B cell (primary cell): ENCODE measurements at regions not wholly inside any gene's neighbourhood (a gene's known extent, or its start where the extent isn't known, plus 50 kb on each side); places are given as distances from the start of the nearest gene placed in this dataset.

ENCODE experiments used
- ATAC-seq: fragments of 200-7000 bp; cut with Tn5 transposase; one replicate; pipeline ENCODE4 v1.10.0; 2021; ENCODE audit warnings: low read depth, mild to moderate bottlenecking, moderate number of reproducible peaks, moderate library complexity
- CTCF ChIA-PET: fragments of 350-600 bp; sonication (Branson Sonifier 250); formaldehyde crosslinking; loops from one replicate; lab custom pipeline; 2021; ENCODE audit warnings: antibody characterized with exemption, inconsistent platforms; lab: Charles Lee
- POLR2A ChIA-PET: fragments of 350-600 bp; sonication (Branson Sonifier 250); formaldehyde crosslinking; loops from one replicate; lab custom pipeline; 2021; ENCODE audit warnings: antibody characterized with exemption; lab: Charles Lee
- DNase-seq: peaks from one replicate; pipeline ENCODE4 v3.0.0; 2013
- H2AFZ ChIP-seq: 2 replicates; pipeline ENCODE4 v1.6.1; 2012; ENCODE audit warnings: mild to moderate bottlenecking, low read depth, low read length; ENCODE audit not compliant: insufficient read depth, poor library complexity, severe bottlenecking
- H3K27ac ChIP-seq, 2 donors: 1 replicate in 1 of 2; 2 replicates in 1 of 2; pipeline ENCODE4 v1.5.1; 2012 to 2013; ENCODE audit warnings: low read length in 2 of 2, mild to moderate bottlenecking in 2 of 2, moderate library complexity in 1 of 2
- H3K27me3 ChIP-seq, 4 experiments: fragments of 200-600 bp in 1 of 4; sonication (generic) in 1 of 4; replicated peaks in 1 of 4; 1 replicate in 2 of 4; 2 replicates in 2 of 4; pipeline versions ENCODE4 v1.6.1 to v1.7.0; 2013 to 2016; ENCODE audit warnings: low read length in 3 of 4, mild to moderate bottlenecking in 2 of 4, mixed read lengths in 1 of 4, moderate library complexity in 1 of 4; ENCODE audit not compliant: insufficient read depth in 4 of 4, control insufficient read depth in 3 of 4; ENCODE audit errors: control extremely low read depth in 1 of 4
- H3K36me3 ChIP-seq, 2 experiments: replicated peaks in 1 of 2; 1 replicate in 1 of 2; 2 replicates in 1 of 2; pipeline versions ENCODE4 v1.6.1 to v1.7.1; 2013; ENCODE audit warnings: low read length in 1 of 2; ENCODE audit not compliant: insufficient read depth in 2 of 2, control insufficient read depth in 1 of 2; ENCODE audit errors: control extremely low read depth in 1 of 2, extremely low read depth in 1 of 2
- H3K4me1 ChIP-seq, 2 donors: fragments of 200-600 bp in 1 of 2; sonication (generic) in 1 of 2; 1 replicate in 1 of 2; 2 replicates in 1 of 2; pipeline versions ENCODE4 v1.5.1 to v1.6.1; 2013 to 2017; ENCODE audit warnings: low read length in 2 of 2; ENCODE audit not compliant: control insufficient read depth in 2 of 2, insufficient read depth in 2 of 2
- H3K4me2 ChIP-seq: replicated peaks from 2 replicates; pipeline ENCODE3; 2012; ENCODE audit warnings: mild to moderate bottlenecking, low read depth, low read length; ENCODE audit not compliant: poor library complexity, severe bottlenecking
- H3K4me3 ChIP-seq, 5 experiments: fragments of 200-600 bp in 1 of 5; sonication (generic) in 1 of 5; 1 replicate in 3 of 5; 2 replicates in 2 of 5; pipeline versions ENCODE4 v1.5.1 to v1.7.0; 2011 to 2016; ENCODE audit warnings: low read length in 4 of 5, mild to moderate bottlenecking in 4 of 5, low read depth in 2 of 5, control low read depth in 1 of 5, moderate library complexity in 1 of 5; ENCODE audit not compliant: insufficient read depth in 1 of 5; ENCODE audit errors: control extremely low read depth in 1 of 5, extremely low read depth in 1 of 5
- H3K79me2 ChIP-seq: fragments of 200-600 bp; sonication (generic); one replicate; pipeline ENCODE4 v1.6.0; 2016; ENCODE audit warnings: low read length; ENCODE audit not compliant: control insufficient read depth, insufficient read depth
- H3K9ac ChIP-seq: fragments of 200-600 bp; sonication (generic); 2 replicates; pipeline ENCODE4 v1.6.1; 2017; ENCODE audit warnings: mild to moderate bottlenecking, low read length, moderate library complexity
- H3K9me3 ChIP-seq, 3 donors: one replicate each; pipeline versions ENCODE4 v1.6.1 to v1.7.1; 2013; ENCODE audit warnings: low read length in 2 of 3; ENCODE audit not compliant: control insufficient read depth in 2 of 3, insufficient read depth in 1 of 3; ENCODE audit errors: control extremely low read depth in 1 of 3
- H4K20me1 ChIP-seq: 2 replicates; pipeline ENCODE4 v1.6.0; 2012; ENCODE audit warnings: mild to moderate bottlenecking, low read length; ENCODE audit not compliant: insufficient read depth, control insufficient read depth, poor library complexity, severe bottlenecking
- H3K27ac Mint-ChIP-seq: one replicate; pipeline ENCODE4 v1.8.0; 2021; ENCODE audit warnings: mixed read lengths
- H3K27me3 Mint-ChIP-seq: one replicate; pipeline ENCODE4 v1.8.0; 2021; ENCODE audit warnings: mixed read lengths
- H3K4me1 Mint-ChIP-seq: one replicate; pipeline ENCODE4 v1.8.0; 2021; ENCODE audit warnings: mixed read lengths
- H3K4me3 Mint-ChIP-seq: one replicate; pipeline ENCODE4 v1.8.0; 2021; ENCODE audit warnings: mixed read lengths
- H3K9me3 Mint-ChIP-seq: one replicate; pipeline ENCODE4 v1.8.0; 2022; ENCODE audit warnings: mixed read lengths; ENCODE audit not compliant: insufficient read depth
- EZH2 ChIP-seq: IDR thresholded peaks from 2 replicates; pipeline ENCODE4 v1.6.1; 2012; ENCODE audit warnings: borderline replicate concordance, low read depth, mild to moderate bottlenecking, moderate library complexity, low read length; ENCODE audit not compliant: insufficient read depth, poor library complexity, severe bottlenecking
- WGBS: methylation state at CpG from one replicate; pipeline ENCODE4 v1.1.5; 2013; ENCODE audit warnings: missing lambda C conversion rate; ENCODE audit not compliant: insufficient coverage; 5-methylcytosine and 5-hydroxymethylcytosine counted together
- intact Hi-C: fragments of 100-400 bp; cut with micrococcal nuclease; formaldehyde crosslinking; loops from one replicate; pipeline ENCODE4 v1.10.0; 2022
- TF ChIP-seq, protein P1 (sequence below): fragments of 200-600 bp; IDR thresholded peaks from one replicate; pipeline ENCODE4 v1.8.0; 2022; ENCODE audit warnings: antibody characterized with exemption, mild to moderate bottlenecking

- POLR2A ChIA-PET, result no interaction called here
- Histone ChIP-seq H3K36me3 (no peaks in the 10 kb centered on the region), H4K20me1 (no peaks in the 10 kb centered on the region), H3K9ac (no peak overlapping the region), H3K9me3 (no peaks in the 10 kb centered on the region), H3K4me2 (no peak overlapping the region), H3K27me3 (no peaks in the 10 kb centered on the region), H3K4me3 (no peak overlapping the region), H3K79me2 (no peaks in the 10 kb centered on the region), H2AFZ (no peak overlapping the region), H3K4me1 (no peaks in the 10 kb centered on the region), H3K27ac (no peak overlapping the region)
- ATAC-seq, result no peak
- no peak for TF ChIP-seq EZH2
- TF ChIP-seq, protein P1, sequence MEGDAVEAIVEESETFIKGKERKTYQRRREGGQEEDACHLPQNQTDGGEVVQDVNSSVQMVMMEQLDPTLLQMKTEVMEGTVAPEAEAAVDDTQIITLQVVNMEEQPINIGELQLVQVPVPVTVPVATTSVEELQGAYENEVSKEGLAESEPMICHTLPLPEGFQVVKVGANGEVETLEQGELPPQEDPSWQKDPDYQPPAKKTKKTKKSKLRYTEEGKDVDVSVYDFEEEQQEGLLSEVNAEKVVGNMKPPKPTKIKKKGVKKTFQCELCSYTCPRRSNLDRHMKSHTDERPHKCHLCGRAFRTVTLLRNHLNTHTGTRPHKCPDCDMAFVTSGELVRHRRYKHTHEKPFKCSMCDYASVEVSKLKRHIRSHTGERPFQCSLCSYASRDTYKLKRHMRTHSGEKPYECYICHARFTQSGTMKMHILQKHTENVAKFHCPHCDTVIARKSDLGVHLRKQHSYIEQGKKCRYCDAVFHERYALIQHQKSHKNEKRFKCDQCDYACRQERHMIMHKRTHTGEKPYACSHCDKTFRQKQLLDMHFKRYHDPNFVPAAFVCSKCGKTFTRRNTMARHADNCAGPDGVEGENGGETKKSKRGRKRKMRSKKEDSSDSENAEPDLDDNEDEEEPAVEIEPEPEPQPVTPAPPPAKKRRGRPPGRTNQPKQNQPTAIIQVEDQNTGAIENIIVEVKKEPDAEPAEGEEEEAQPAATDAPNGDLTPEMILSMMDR, result no peak
- DNase-seq, result no peak
- no peaks in the 10 kb centered on the region for H3K27me3 Mint-ChIP-seq
- CTCF ChIA-PET, result no interaction called here
- no peaks in the 10 kb centered on the region for H3K9me3 Mint-ChIP-seq
- H3K4me3 Mint-ChIP-seq, result no peak overlapping the region
- 75% methylated on average over 1 of the region's 1 CpG for WGBS
- intact Hi-C loops, result no loop called here
- no peak overlapping the region for H3K27ac Mint-ChIP-seq
- H3K4me1 Mint-ChIP-seq, result no peaks in the 10 kb centered on the region
These were observed 148.3 kb upstream of the GHR start for GRCh38 chr5:42274913-42275312.

GRCh38 chr5:42277293-42277692 lies 145.9 kb upstream of the GHR start:
- Histone ChIP-seq H3K4me3 (no peak overlapping the region), H3K9ac (no peak overlapping the region), H2AFZ (no peak overlapping the region), H4K20me1 (no peaks in the 10 kb centered on the region), H3K4me2 (no peak overlapping the region), H3K9me3 (no peaks in the 10 kb centered on the region), H3K4me1 (no peaks in the 10 kb centered on the region), H3K36me3 (no peaks in the 10 kb centered on the region), H3K27ac (no peak overlapping the region), H3K79me2 (no peaks in the 10 kb centered on the region), H3K27me3 (peaks cover 0 to 4% (median 0%) of the 10 kb centered on the region in 4 experiments)
- POLR2A ChIA-PET, result no interaction called here
- Mint-ChIP-seq H3K27me3 (no peaks in the 10 kb centered on the region), H3K4me3 (no peak overlapping the region), H3K4me1 (no peaks in the 10 kb centered on the region), H3K9me3 (no peaks in the 10 kb centered on the region), H3K27ac (no peak overlapping the region)
- WGBS, result 57% methylated on average over 2 of the region's 2 CpGs
- DNase-seq (no peak), ATAC-seq (no peak)
- intact Hi-C loops, result no loop called here
- TF ChIP-seq, protein P1, result no peak
- TF ChIP-seq EZH2, result no peak
- CTCF ChIA-PET, result no interaction called here
